Inferior parietal cortex (tissue), 1 donor: ENCODE measurements at regions not wholly inside any gene's neighbourhood (a gene's known extent, or its start where the extent isn't known, plus 50 kb on each side); places are given as distances from the start of the nearest gene placed in this dataset.

Experiments used
- DNase-seq: peaks from one replicate; pipeline ENCODE4 v3.0.0-alpha.2; 2016; ENCODE audit errors: extremely low spot score

DNA sequence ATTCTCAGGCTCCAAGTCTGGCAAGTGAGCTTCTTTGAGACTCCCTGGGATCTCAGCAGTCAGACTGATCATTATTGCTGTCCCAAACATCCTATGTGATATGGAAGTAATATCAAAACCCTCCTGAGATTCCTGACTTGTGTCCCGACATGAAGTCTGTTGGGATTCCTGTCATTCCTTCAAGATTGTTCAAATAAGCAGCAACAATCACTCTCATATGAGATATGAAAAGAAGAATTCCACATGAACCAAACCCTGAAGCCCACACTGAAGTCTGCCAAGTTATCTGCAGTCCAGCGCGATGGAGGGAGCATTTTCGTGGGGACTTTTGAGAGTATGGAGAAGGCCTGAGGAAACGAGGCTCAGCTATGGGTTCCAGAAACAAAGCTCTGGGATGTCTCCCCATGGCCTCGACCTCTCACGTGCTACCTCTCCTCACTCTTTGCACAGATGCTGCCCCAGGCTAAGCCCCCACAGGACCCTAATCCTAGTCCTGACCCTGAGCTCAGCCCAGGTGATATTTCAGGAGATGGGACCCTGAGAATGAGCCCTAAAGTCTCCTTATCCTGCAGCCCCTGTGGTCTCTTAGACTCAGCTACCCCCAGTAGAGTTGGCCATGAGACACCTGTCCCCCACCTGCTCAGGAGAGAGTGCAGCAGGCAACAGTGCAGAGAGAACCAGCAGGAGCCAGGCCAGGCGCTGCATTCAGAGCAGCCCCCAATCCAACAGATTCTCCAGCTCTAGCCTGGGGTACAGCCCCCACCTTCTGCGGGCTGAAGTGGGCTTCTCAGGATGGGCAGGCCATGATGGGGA lies 100.2 kb downstream of the GGTLC2 start:
- DNase-seq: no peak

DNA sequence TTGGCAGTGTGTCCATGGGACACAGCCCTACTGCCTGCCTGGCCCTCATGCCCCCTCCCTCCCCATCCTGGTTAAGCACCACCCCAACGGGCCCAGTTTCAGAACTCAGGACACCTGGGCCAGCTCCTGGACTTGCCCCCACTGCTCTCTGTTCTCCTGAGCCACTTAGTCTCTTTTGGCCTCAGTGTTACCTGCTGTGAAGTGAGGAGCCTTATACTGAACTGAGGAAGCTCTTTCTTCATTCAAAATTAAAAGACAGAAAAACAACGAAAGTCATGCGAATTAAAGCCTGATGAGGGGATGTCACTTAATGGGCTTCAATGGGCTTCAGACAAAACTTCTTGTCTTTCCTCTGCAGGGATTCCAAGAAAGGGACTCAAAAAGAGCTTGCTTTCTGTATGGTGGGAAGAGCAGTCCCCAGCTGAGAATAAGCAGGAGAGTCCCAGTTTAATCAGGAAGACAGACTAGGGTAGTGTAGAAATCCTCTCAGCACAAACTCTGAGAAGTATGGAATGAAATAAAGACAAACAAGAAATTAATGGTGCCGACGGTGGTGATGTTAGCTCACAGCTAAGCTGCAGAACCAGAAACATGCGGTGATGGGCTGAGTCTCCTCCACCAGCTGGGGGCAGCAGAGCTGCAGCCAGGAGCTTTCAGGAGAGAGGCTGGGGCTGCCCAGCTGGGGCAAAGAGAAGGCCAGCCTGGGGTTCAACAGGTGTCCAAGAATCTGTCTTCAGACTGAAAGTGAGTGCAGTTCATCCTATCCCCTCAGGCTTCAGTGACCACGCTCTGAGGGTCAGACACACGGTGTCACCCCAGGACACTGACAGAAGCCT lies 101.0 kb downstream of the GGTLC2 start:
- DNase-seq: peak; percentile 54

DNA sequence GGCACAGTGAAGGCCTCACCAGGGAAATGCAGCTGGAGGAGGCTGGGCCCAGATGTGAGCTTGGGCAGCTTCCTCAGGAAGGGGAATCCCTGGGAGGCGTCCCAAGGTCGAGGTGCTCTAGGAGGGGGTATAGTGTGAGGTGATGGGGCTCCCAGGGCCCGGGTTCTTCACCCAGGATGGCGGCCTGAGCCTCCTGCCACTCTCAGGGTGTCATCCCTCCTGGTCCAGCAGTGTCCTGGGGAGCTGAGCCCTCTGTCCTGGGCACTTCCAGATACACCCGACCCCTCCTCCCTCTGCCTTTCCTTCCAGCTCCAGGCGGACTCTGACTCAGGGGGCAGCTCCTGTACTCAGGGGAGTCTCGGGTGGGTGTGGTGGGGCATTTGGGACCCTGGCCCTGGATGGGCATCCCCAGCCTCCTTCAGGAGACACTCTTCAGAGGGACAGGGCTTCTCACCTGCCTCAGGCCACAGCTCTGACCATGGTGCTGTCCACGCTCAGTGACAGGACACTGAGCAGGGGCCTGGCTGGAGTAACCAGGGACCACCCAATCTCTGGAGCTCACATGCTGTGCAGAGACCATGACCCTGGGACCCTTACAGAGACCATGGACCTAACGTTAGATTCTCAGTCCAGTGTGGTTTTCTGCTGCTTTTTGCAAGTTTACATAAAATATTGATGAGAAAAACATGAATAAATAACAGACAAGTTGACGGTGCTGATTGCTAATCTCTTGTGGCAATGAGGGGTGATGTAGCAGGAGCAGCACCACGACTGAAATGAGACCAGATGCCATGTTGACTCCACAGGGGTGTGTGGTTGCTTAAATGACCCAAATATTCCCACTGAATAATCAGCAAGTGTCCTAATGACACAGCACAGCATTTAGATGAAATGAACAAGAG lies 101.9 kb downstream of the GGTLC2 start:
- DNase-seq: no peak

DNA sequence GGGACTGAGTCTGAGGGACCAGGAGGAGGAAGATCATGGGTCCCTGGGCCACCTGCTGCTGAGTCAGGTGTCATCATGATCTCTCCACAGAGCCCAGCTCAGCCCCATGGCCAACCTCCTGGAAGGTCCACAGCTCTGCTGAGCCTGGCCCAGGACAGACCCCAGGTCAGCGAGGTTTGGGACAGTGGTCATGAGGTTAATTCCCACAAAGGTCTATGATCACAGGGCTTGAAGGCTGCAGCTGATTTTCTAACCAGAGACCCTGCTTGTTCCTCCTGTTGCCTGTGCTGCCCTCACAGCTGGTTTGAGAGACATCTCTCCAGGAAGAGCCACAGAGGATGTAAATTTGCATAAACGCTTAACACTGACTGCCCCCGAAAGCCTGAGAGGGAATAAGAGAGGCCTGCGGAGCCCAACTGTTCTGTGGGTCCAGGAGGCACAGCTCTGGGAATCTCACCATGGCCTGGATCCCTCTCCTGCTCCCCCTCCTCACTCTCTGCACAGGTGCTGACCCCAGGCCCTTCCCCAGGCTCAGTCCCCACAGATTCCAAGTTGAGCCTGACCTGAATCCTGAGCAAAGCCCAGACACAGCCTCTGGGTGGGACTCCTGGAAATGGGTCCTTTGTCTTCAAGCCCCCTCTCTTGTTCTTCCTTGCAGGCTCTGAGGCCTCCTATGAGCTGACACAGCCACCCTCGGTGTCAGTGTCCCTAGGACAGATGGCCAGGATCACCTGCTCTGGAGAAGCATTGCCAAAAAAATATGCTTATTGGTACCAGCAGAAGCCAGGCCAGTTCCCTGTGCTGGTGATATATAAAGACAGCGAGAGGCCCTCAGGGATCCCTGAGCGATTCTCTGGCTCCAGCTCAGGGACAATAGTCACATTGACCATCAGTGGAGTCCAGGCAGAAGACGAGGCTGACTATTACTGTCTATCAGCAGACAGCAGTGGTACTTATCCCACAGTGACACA lies 102.8 kb downstream of the GGTLC2 start:
- no peak for DNase-seq

GRCh38 chr22:22748297-22748743 lies 103.9 kb downstream of the GGTLC2 start:
- DNase-seq: peak; percentile 75

DNA sequence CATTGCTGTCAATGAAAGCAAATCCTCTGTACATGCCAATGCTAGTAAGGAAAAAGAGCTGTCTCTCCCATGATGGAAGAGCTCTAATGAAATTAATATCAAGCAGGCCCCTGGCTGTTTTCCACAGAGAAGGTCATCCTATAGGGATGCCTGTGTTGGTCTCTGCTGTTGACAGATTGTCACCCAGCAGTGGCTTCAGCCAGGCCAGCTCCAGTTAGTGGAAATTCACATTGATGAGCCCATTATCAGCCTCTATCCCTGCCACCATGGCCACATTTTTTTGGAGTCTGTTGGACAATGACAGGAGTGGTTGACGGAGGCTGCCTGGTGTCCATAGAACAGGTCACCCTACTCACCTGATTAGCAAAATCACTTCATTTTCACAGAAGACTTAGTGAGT lies 104.3 kb downstream of the GGTLC2 start:
- no peak for DNase-seq

- DNase-seq: no peak
Observed at GRCh38 chr22:22749167-22749758, 104.8 kb downstream of the GGTLC2 start.

GRCh38 chr22:22750335-22751042 lies 106.1 kb downstream of the GGTLC2 start:
- DNase-seq: no peak

GRCh38 chr22:22751043-22751603 lies 106.7 kb downstream of the GGTLC2 start:
- DNase-seq: no peak

- DNase-seq: no peak
Observed at GRCh38 chr22:22752199-22752555, 107.8 kb downstream of the GGTLC2 start.

- no peak for DNase-seq
Observed at GRCh38 chr22:22752556-22753477, 108.4 kb downstream of the GGTLC2 start.

GRCh38 chr22:22753526-22754267 lies 109.3 kb downstream of the GGTLC2 start:
- DNase-seq: peak; percentile 69

GRCh38 chr22:22754268-22754657 lies 109.8 kb downstream of the GGTLC2 start:
- DNase-seq: no peak

- no peak for DNase-seq
Observed at GRCh38 chr22:22754961-22755777, 110.8 kb downstream of the GGTLC2 start.

DNA sequence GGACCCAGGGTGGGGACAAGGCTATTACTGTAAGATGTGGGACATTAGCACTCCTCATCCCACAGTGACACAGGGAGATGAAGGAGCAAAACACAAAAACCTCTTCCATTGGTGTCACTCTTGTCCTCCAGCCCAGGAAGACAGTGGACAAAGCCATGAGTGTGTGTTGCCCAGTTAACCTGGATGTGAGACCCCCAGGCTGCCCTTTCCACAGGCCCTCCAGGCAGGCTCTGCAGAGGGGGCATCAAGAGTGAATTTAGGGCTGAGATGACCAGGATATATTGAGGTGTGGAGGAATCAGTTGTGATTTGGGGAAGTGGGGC lies 111.3 kb downstream of the GGTLC2 start:
- DNase-seq: no peak

DNA sequence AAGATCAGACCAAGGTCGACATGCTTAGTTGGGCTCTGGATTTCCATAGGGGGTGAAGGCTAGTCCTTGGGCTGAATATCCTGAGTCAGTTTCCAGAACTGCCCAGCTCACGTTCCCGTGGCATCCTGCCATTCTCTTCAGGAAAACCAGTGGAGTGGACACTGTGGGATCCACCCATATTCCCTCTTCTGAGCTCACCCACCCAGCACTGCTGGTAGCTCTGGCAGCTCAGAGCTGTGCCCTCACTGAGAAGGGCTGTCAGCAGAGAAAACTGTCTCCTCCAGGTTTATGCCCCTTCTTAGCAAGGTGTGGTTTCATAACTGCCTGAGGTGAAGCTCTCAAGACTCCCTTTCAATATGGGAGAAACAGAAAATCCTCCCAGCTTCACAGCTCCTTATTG lies 111.7 kb downstream of the GGTLC2 start:
- no peak for DNase-seq
